DND-41 (cell line): ENCODE measurements at regions not wholly inside any gene's neighbourhood (a gene's known extent, or its start where the extent isn't known, plus 50 kb on each side); places are given as distances from the start of the nearest gene placed in this dataset.

Experiments used
- CTCF ChIP-seq: IDR thresholded peaks from 2 replicates; pipeline ENCODE4 v1.5.1; 2012; ENCODE audit warnings: borderline replicate concordance, low read length, moderate library complexity, mild to moderate bottlenecking; ENCODE audit not compliant: poor library complexity, severe bottlenecking; ENCODE audit errors: extremely low read depth
- EZH2 ChIP-seq: IDR thresholded peaks from 3 replicates; pipeline ENCODE4 v1.6.1; 2012; ENCODE audit warnings: borderline replicate concordance, low read depth, mild to moderate bottlenecking, moderate library complexity, low read length, inconsistent platforms; ENCODE audit not compliant: severe bottlenecking

GRCh38 chr2:51268191-51268590, 236.3 kb upstream of the NRXN1 start:
- TF ChIP-seq CTCF (no peak), EZH2 (no peak)
